HG03378 (cell line): ENCODE measurements at regions not wholly inside any gene's neighbourhood (a gene's known extent, or its start where the extent isn't known, plus 50 kb on each side); places are given as distances from the start of the nearest gene placed in this dataset.
"Not testable (repeated sequence)": the region's sequence is repeated elsewhere in the genome, so short reads cannot be mapped to it uniquely, and the experiment has no call there.

Experiments
- ATAC-seq: cut with Tn5 transposase; IDR thresholded peaks from one replicate; pipeline ENCODE4 v1.9.1; 2021; ENCODE audit warnings: mild to moderate bottlenecking, moderate library complexity; ENCODE audit not compliant: unreplicated experiment

- ATAC-seq, result no peak
Measured at GRCh38 chr3:98644168-98644567, 50.8 kb upstream of the CPOX start.

DNA sequence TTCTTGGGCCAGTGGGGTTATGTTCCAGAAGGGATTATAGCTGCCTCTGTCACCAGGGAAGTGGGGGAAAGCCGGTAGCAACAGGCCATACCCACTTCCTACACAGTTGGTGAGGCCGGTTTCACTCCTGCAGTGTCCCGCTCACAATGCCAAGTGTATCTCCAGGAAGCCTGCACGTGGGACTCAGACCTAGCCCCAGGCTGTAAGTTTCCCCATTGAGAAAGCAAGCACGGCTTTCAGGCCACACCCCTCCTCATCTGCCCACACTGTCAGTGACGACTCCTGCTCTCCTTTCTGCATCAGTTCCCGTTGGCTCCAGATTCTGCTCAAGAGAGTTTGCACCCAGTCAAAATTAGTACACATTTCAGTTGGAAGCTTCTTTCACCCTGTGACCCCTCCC is 51.6 kb upstream of the CPOX start:
- ATAC-seq, result no peak

DNA sequence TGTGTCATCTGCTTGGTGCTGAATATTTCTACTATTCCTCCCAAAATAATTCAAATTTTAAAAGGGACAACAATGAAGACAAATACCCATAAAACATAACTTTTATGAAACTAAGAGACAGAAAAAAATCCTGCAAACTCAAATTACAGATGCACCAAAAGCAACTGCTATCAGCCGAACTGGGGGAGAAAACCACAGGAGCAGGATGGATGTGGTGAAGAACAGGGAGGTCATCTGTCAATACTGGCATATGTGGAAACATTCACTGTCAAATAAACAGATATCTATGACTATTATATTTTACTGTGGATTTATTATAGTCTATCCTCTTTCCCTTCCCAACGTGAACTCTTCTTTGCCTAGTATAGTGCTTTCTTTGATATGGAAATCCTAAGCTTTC is 53.3 kb upstream of the CPOX start:
- ATAC-seq, result no peak

DNA sequence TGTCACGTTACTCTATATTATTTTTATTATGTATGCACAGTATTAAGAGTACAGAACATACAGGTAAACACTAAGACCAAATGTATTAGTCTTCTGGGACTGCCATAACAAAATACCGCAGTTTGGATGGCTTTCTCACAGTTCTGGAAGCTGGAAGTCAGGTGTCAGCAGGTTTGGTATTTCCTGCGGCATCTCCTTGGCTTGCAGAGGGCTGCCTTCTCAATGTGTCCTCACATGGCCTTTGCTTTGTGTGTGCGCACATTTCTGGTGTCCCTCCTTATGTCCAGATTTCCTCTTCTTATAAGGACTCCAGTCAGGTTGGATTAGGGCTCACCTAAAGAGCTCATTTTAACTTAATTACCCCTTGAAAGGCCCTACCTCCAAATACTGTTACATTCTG is 53.8 kb upstream of the CPOX start:
- ATAC-seq, result no peak

- no peak for ATAC-seq
Measured at GRCh38 chr3:98650971-98651779, 57.8 kb upstream of the CPOX start.

DNA sequence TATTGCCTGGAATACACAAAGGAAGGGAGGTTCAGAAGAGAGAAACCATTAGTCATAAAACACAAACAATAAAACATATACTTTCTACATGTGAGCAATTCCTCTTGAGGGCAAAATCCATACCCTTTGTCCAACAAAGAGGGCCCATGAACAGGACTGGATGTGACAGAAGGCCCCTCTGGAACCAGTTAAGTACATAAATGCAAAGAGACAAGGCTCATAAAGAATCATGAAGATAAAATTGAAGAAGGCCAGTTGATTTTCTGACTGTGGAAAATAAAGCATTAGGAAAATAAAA is 58.3 kb upstream of the CPOX start:
- ATAC-seq, result no peak

DNA sequence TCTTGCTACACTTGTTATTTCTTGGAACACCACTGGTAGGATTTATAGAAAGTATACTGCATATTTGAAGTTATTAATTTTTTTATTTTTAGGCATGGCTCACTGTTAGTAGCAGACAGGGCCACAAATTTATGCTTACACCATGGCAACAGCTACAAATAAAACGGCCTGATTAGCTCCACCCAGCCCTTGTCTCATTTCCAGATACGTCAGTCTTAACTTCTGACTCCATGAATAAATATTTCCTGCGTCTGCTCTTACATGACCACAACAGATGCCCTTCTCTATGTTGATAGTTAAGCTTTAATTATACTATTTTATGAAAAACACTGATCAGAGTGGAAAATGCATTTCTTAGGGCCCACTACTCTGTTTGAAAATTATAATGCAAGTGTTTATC is 62.3 kb upstream of the CPOX start:
- no peak for ATAC-seq

DNA sequence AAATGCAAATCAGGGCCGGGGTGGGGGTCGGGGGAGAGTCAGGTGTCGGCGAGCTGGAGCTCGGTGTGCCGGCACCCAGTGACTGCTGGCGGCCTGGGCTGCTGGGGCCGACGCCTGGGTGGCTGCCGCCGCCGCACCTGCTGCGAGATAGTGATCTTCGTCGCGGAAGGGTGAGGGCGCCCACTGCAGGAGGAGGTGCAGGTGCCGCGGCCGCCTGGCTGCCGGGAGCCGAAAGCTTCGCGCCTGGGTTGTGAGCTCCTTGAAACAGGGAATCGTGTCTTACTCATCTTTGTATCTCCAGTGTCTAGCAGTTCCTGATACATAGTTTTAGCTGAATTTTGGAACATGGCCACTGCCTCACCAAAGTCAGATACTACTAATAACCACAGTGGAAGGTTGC is 64.0 kb upstream of the CPOX start:
- peak; percentile 89 for ATAC-seq

- no peak for ATAC-seq
Measured at GRCh38 chr3:98662699-98663098, 69.3 kb upstream of the CPOX start.

GRCh38 chr3:98670020-98670419 is 76.6 kb upstream of the CPOX start:
- no peak for ATAC-seq

GRCh38 chr3:98679986-98680385 is 83.2 kb upstream of the ST3GAL6 start:
- no peak for ATAC-seq

- ATAC-seq, result no peak
Measured at GRCh38 chr3:98680723-98681122, 82.4 kb upstream of the ST3GAL6 start.

DNA sequence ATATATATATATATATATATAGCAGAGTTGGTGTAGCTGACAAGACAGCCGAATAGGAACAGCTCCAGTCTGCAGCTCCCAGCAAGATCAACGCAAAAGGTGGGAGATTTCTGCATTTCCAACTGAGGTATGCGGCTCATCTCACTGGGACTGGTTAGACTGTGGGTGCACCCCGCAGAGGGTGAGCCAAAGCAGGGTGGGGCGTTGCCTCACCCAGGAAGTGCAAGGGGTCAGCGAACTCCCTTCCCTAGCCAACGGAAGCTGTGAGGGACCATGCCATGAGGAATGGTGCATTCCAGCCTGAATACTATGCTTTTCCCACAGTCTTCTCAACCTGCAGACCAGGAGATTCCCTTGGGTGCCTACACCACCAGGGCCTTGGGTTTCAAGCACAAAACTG is 81.7 kb upstream of the ST3GAL6 start:
- ATAC-seq, result no peak

- not testable (repeated sequence) for ATAC-seq
Measured at GRCh38 chr3:98682391-98682790, 80.7 kb upstream of the ST3GAL6 start.

DNA sequence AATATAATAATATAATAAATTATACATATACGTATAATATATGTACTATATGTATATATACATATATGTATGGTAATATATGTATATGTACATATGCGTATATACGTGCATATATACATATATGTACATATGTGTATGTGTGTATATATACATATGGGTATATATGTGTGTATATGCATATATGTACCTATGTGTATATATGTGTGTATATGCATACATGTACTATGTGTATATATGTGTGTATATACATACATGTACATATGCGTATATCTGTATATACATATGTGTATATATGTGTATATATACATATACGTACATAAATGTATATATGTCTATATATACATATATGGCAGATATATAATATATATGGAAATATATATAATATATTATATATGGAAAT is 74.8 kb upstream of the ST3GAL6 start:
- ATAC-seq, result no peak

GRCh38 chr3:98690876-98691275 is 72.3 kb upstream of the ST3GAL6 start:
- no peak for ATAC-seq

DNA sequence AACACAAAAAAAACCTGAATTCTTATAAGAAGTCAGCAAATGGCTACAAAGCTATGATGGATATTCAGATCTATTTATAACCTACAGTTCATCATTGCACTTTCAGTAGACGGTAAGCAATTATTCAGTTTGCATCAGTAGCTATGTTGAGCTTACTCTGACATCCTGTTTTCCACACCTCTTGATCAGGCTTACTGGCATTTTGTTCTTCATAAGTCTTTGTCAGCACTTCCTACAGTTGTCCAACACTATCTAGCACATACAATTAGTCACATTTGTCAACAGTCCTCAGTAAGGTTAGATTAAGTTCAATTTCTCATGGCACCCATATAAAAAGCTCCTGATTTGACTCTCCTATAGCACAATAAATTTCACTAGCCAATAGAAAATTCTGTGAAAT is 71.2 kb upstream of the ST3GAL6 start:
- ATAC-seq, result no peak

GRCh38 chr3:98692787-98693473 is 70.2 kb upstream of the ST3GAL6 start:
- no peak for ATAC-seq

DNA sequence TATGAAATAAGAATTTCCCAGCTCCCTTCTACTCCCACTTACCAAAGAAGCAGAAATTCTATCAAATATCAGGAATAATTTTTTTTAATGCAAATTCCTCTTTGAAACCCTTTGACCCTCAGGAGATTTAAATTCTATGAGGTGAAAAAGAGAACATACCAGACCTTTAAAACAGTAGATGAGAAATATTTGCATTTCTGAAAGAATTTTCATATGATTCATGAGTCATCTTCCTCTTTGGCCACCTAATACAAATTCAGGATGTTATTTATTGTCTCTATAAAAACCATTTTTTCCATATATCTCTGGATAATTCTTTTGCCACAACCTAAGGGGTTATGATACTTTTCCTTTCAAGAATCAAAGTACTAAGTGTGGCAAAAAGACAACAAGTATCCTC is 67.3 kb upstream of the ST3GAL6 start:
- ATAC-seq, result no peak

- not testable (repeated sequence) for ATAC-seq
Measured at GRCh38 chr3:98696296-98696695, 66.8 kb upstream of the ST3GAL6 start.

- no peak for ATAC-seq
Measured at GRCh38 chr3:98697225-98697624, 65.9 kb upstream of the ST3GAL6 start.

DNA sequence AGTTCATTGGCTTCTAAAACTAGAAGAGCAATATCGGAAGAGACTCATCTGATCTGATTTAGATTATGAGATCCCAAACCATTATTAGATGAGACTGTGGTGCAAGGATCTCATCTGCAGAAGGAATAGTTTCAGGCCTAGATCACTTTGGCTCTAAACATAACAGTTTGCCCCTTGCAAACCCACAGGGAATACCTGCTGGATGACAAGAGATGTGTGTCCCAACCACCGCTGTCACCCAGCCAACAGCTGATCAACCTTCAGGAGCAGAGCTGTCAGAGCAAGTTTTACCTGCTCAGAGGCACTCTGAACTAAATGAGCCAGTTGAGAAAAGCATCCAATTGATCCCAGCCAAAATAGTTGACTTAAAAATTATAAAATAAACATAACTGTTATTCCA is 64.0 kb upstream of the ST3GAL6 start:
- no peak for ATAC-seq
